ENCODE measurements at regions not wholly inside any gene's neighbourhood (a gene's known extent, or its start where the extent isn't known, plus 50 kb on each side); places are given as distances from the start of the nearest gene placed in this dataset.

DNA sequence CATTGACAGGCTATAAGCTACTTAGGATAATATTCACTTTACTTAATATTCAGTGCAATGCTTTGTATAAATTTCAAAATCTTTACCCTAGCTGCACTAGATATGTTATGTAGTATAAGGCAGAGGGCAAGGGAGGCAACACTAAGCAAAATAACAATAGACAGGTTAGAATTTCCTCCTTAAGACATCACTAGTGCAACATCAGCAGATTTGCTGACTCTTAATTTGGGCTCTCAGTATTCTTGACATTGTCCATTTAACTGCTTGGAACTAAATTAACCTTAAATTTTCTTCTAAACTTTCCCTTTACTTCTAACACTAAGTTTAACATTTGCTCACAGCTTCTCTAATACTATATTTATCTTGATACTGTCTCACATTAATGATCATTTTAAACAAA is 273.9 kb downstream of the DIO2 start:
- DNase-seq (ENCODE audit: low spot score) = no peak
- H3K9me3 ChIP-seq = no peaks in the 10 kb centered on the region

DNA sequence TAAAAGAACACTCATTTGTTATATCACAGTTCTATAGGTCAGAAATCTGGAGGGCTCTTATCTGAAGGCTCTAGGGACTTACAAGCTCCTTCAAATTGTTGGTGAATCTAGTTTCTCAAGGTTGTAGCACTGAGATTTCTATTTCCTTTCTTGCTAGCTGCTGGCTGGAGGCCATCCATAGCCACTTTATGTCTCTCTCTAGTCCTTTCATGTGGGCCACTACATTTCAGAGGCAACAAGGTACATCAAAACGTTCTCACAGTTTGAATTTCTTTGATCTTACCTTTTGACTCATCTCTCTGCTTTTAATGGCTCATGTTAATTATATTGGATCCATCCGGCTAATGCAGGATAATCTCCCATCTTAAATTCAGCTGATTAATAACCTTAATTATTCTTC is 286.8 kb downstream of the DIO2 start:
- no peak for DNase-seq (ENCODE audit: low spot score)
- Histone ChIP-seq H3K27me3 (replicated peaks; ENCODE audit: insufficient read depth) (no peaks in the 10 kb centered on the region), H3K27ac (no peak overlapping the region), H3K36me3 (no peaks in the 10 kb centered on the region), H3K9me3 (no peaks in the 10 kb centered on the region), H3K4me1 (replicated peaks) (no peaks in the 10 kb centered on the region), H3K4me3 (no peak overlapping the region)
- WGBS = 57% methylated on average over 2 of the region's 2 CpGs
- no peak for TF ChIP-seq POLR2A (IDR thresholded peaks at IDR 0.05)
- TF ChIP-seq, protein P1, sequence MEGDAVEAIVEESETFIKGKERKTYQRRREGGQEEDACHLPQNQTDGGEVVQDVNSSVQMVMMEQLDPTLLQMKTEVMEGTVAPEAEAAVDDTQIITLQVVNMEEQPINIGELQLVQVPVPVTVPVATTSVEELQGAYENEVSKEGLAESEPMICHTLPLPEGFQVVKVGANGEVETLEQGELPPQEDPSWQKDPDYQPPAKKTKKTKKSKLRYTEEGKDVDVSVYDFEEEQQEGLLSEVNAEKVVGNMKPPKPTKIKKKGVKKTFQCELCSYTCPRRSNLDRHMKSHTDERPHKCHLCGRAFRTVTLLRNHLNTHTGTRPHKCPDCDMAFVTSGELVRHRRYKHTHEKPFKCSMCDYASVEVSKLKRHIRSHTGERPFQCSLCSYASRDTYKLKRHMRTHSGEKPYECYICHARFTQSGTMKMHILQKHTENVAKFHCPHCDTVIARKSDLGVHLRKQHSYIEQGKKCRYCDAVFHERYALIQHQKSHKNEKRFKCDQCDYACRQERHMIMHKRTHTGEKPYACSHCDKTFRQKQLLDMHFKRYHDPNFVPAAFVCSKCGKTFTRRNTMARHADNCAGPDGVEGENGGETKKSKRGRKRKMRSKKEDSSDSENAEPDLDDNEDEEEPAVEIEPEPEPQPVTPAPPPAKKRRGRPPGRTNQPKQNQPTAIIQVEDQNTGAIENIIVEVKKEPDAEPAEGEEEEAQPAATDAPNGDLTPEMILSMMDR (IDR thresholded peaks at IDR 0.05) = no peak
- no peak for TF ChIP-seq POLR2AphosphoS5 (IDR thresholded peaks at IDR 0.05)
- intact Hi-C loops (cut with DNase I) = no loop called here

More for the DNA sequence above, 273.9 kb downstream of the DIO2 start:
- no peaks in the 10 kb centered on the region for H3K27me3 ChIP-seq (replicated peaks; ENCODE audit: insufficient read depth)
- no peak overlapping the region for H3K4me3 ChIP-seq
- TF ChIP-seq, protein P1 (IDR thresholded peaks at IDR 0.05) = no peak
- TF ChIP-seq POLR2A (IDR thresholded peaks at IDR 0.05) (no peak), POLR2AphosphoS5 (IDR thresholded peaks at IDR 0.05) (no peak)
- intact Hi-C loops (cut with DNase I) = no loop called here
- no peak overlapping the region for H3K27ac ChIP-seq
- no peaks in the 10 kb centered on the region for H3K36me3 ChIP-seq
- no peaks in the 10 kb centered on the region for H3K4me1 ChIP-seq (replicated peaks)

DNA sequence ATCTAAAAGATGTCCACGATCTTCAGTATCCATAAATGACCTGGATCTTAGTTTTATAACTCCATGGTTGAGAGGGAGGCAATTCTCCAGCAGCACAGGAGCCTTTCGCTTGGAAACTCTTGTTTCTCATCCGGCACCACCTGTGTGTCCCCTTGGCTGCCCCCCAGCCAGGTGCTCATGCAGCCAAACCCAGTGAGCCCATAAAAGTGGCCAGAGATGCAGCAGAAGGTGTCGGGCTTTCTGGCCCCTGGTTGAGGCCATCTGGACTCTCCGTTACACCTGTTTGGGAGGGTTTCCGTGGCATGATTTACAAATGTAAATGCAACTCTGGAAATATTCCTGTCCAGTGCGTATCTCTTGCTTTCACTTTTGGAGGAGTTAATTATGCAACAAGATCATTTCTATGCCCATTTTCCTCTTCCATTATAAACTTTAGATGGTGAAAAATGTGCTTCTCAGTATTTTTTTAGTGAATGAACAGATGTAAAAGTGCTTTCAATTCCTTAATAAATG is 291.1 kb downstream of the DIO2 start:
- Histone ChIP-seq H3K36me3 (no peaks in the 10 kb centered on the region), H3K4me3 (no peak overlapping the region), H3K27me3 (replicated peaks; ENCODE audit: insufficient read depth) (no peaks in the 10 kb centered on the region), H3K27ac (no peak overlapping the region), H3K9me3 (no peaks in the 10 kb centered on the region), H3K4me1 (replicated peaks) (no peaks in the 10 kb centered on the region)
- 81% methylated on average over 7 of the region's 7 CpGs for WGBS
- no peak for DNase-seq (ENCODE audit: low spot score)
- TF ChIP-seq, protein P1 (IDR thresholded peaks at IDR 0.05) = no peak
- TF ChIP-seq POLR2AphosphoS5 (IDR thresholded peaks at IDR 0.05) (no peak), POLR2A (IDR thresholded peaks at IDR 0.05) (no peak)
- intact Hi-C loops (cut with DNase I) = no loop called here

Data from prostate gland (tissue), 2 donors.